Erythroblast (primary cell): ENCODE measurements at regions not wholly inside any gene's neighbourhood (a gene's known extent, or its start where the extent isn't known, plus 50 kb on each side); places are given as distances from the start of the nearest gene placed in this dataset.
A peak's percentile ranks its signal among the peaks of the same experiment; 100 is the strongest.
"Not testable (repeated sequence)": the region's sequence is repeated elsewhere in the genome, so short reads cannot be mapped to it uniquely, and the experiment has no call there.

ENCODE experiments used
- DNase-seq, 2 experiments: peaks; one replicate each; lab custom pipeline; 2025; lab: John Stamatoyannopoulos, UW
- GATA1 ChIP-seq: IDR thresholded peaks from 2 replicates; pipeline ENCODE4 v1.6.1; 2011; ENCODE audit warnings: low read depth, mild to moderate bottlenecking, control low read depth, low read length, moderate library complexity
- POLR2A ChIP-seq: IDR thresholded peaks from 2 replicates; pipeline ENCODE4 v1.6.1; 2011; ENCODE audit warnings: mild to moderate bottlenecking, low read length

DNA sequence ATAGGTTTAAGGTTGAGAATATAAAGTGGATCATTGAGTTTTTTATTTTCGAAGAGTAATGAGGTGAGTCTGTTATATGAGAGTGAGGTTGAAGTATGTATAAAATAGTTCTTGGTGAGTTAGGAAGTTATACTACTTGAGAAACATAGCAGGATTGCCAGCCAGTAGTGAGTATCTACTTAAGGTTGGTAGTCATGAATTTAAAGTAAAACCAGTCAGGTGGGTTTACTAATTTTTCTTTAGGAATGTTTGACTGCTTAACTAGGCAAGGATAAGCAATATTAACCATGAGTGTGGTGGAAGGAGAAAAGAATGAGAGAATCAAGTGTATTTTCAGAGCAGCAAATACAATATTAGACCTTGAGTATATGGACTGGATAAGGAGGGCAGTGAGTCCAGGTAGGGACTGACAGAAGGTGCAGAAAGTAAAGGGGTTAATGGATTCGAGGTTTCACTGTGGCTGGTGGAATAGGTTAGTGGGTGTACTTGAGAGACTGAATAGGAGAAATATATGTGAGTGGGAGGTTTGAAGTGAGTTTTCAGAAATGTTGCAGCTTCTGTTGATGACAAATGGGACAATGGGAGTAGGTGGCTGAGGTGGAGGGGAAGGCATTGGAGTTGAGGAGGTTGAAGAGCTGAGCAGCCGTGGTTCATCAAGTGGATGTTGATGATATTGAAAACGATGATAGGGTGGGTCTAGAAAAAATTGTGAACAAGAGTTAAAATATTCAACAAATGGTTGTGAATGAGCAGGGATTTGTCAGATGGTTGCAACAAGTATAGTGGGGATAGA, 232.5 kb upstream of the ASCC3 start:
- no peak for DNase-seq
- no peak for TF ChIP-seq GATA1
- TF ChIP-seq POLR2A, result no peak

DNA sequence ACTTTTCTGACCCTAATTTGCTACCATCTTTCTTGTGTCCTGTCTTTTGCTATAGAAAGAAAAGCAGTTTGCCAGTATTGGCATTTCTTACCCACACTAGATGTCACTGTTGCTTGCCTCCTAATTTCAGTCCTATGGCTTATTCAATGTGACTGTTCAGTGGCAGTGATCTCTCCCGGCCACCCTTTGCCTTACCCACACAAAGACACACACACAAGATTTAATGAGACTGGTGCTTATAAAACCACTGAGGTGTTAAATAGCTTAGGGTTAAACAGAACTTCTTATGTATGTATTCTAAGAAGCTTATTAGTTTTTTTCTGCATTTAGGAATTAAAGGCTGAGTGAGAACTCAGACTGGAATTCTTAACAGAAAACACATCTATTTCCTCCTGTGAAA, 233.6 kb upstream of the ASCC3 start:
- TF ChIP-seq POLR2A, result no peak
- no peak for TF ChIP-seq GATA1
- peak; percentile 2 to 3 for DNase-seq

DNA sequence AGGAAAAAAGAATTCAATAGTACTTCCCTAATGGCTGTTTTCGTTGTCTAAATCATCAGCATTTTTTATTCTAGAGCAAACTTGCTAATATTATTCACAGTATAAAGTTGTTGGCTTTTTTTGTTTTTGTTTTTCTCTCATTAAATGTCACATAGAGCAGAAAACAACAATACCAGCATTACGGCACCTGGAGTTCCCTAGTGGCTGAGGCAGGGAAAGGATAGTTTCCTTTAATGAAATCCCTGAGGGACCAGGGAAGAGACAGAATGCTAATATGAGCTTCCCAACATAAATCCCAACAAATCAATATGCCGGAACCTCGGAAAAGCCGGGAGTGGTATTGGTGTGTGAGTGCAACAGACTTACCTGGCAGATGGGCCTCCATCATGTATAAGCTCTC, 235.2 kb upstream of the ASCC3 start:
- TF ChIP-seq POLR2A, result no peak
- DNase-seq, result no peak

DNA sequence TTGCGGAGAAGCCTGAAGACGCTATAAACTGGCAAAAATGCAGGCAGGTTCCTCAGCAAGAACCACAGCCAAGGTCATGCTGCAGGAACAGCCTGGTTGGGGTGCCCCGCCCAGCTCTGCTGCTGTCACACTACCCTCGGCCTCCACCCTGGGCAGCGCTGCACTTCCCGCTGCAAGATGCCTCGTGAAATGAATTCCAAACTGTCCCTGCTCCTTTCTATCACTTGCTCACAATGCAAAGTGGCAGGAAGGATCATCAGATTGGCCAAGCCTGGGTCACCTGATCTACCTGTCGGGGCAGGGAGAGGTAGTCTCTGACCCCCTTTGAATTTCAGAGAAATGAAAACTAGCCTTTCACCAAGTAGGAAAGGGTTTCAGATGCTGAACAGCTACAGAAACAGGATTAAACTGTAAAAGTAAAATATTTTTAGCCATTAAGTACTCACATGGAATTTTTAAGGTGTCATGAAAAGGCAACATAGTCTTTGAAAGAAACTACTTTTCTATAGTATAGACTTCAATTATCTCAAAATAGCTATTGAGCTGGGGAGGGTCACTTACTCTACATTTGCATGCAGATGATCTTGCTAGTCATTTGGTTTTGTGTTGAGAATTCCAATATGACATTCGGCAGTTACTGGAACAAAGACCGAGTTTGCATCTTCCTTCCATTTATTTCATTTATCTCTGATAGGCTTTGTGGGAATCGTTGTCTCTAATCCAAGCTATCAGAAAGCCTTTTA, 236.4 kb upstream of the ASCC3 start:
- TF ChIP-seq POLR2A (no peak), GATA1 (no peak)
- no peak for DNase-seq

DNA sequence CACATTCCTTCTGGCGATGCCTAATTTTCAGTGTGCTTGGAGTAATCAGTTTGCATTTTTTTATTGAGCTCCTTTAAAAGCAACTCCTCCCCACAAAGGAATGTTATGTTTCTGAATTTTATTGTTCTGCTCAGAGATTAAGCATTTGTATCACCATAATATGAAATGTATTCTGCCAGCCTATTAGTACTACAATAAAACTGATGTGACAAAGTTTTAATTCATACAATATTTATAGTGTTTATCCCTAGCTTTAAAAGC, 236.9 kb upstream of the ASCC3 start:
- TF ChIP-seq GATA1, result no peak
- TF ChIP-seq POLR2A, result no peak

DNA sequence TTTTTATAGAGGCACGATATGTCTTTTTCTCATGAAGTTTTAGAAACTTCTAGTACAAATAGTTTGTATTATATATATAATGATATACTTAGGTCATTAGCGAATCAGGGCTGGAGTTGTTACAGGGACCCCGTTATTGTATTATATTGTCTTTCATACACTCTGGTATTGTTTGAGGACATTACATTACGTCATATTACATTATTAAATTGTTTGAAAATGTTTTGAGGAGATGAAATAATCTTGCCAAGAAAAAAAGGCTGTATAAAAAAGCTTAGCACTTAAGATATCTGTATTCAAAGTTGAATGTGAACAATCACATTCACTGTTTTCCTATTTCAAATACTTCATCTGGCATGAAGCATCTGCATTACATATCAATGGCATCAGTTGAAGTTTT, 239.6 kb upstream of the ASCC3 start:
- no peak for DNase-seq
- TF ChIP-seq GATA1 (no peak), POLR2A (no peak)

More for the DNA sequence above, 236.9 kb upstream of the ASCC3 start:
- DNase-seq, result no peak

DNA sequence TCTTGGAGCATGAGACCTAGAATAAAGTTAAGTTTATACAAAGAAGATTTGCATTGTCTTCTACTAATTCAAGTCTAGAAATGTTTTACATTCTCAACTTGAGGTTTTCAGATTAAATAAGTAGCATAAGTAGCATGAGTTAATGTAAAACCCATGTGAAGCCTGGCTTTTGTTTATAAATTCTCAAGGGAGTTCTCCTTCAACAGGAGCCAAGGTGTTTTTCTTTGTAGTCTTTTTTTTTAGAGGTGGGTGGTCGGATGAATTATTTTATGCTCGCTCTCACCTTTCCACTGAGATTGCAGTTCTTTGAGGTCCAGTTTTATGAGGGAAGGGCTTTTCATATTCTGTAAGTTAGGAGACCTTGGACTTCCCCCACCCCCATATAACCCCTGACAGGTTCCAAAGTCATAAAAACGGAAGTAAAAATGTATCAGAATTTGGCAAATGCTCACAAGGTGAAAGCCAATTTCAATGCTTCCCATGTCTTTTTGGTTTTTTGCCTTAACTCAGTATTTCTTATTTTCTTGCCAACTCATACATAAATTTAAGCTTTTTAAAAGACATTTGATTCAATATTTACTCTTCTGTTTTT, 244.3 kb upstream of the ASCC3 start:
- no peak for DNase-seq
- no peak for TF ChIP-seq GATA1
- TF ChIP-seq POLR2A, result no peak

DNA sequence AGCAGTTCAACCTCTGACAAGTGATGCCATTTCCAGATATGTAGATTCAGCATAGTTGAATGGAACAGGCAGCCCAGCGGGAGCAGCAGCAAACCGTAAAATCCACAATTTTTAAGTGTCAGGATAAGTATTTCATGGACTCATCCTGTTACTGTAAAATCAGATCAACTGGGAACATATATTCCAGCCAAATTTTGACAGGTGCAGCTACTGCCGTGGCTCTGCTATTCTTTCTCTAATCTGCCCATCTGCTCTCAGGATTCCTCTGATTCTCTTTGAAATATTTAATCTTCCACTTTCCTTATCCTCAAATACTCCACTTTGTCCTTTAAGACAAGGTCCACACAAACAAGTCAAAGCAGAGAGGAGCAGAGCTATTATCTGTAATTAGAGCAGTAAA, 245.4 kb upstream of the ASCC3 start:
- no peak for DNase-seq
- TF ChIP-seq GATA1 (no peak), POLR2A (no peak)

DNA sequence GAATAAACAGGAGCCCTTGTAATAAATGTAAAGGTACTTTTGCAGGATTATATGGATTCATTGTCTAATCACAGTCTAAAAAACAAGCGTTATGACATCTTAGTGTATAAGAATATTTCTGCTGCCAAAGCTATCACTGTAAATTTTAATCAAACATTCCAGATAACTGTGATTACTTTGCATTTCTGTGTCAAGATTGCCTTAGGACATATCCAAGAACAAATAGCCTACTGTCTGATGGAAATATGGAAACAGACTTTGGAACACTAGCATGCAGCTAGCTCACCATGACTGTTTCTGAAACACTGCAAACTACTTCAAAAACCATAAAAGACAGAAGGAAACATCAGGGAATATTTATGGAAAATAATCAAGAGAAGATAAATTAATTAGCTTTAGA, 248.7 kb upstream of the ASCC3 start:
- TF ChIP-seq GATA1 (no peak), POLR2A (no peak)
- DNase-seq, result no peak

DNA sequence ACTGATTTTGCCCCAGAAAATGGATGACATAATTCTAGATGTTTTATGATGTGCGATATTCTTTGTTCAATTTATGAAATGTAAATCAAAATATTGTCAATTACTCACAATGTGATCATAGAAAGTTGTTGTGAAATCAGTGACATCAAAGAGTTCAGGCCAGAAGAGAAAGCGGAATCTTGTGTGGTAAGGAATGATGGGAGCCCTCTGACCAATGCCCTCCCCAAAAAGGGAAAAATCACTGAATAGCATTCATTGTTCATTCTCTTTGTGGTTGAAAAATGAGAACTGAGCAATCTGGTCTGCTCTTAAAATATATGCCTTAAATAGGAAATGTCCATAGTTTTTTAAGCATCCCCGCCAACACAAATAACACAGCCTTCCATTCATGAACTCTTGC, 247.1 kb upstream of the GRIK2 start:
- DNase-seq, result no peak
- TF ChIP-seq GATA1 (no peak), POLR2A (no peak)

DNA sequence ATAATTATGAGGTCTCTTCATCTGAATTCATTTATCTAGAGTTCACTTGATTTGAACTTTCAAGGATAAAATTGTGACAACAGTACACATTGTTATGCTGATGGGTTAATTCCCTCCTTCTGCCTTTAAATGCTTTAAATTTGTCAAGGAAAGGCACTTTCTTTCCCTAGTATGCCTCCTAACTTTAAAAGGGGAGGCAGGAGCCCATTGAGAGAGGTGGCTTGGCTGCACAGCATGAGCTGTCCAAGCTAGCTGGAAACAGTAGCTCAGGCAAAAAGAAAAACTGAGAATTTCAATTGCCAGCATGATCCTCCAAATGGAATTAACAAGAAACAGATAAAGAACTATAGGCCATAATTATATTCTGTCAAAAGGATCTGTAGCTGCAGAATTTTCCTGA, 243.3 kb upstream of the GRIK2 start:
- no peak for DNase-seq
- TF ChIP-seq POLR2A (no peak), GATA1 (no peak)

DNA sequence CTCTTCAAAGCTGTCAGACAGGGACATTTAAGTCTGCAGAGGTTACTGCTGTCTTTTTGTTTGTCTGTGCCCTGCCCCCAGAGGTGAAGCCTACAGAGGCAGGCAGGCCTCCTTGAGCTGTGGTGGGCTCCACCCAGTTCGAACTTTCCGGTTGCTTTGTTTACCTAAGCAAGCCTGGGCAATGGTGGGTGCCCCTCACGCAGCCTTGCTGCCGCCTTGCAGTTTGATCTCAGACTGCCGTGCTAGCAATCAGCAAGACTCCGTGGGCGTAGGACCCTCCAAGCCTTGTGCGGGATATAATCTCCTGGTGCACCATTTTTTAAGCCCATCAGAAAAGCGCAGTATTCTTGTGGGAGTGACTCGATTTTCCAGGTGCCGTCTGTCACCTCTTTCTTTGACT, 235.9 kb upstream of the GRIK2 start:
- DNase-seq, result not testable (repeated sequence)

DNA sequence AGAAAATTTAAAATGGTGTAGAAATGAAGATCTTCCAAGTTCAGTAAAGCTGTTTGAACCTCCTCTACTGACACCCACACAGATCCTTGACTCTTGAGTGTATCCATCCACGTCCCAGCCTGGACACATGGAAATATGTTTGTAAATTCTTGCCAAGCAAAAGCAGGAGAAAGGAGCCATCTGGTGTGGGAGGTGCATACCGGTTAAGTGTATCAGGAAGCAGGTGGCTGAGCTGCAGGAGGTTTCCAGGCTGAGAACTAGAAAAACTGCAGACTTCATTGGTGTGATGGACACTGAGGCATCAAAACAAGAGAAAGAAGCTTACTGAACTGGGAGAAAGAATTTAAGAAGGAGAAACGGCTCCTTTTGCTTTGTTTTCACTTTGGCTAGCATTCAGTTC, 229.9 kb upstream of the GRIK2 start:
- TF ChIP-seq POLR2A (no peak), GATA1 (no peak)
- no peak for DNase-seq

DNA sequence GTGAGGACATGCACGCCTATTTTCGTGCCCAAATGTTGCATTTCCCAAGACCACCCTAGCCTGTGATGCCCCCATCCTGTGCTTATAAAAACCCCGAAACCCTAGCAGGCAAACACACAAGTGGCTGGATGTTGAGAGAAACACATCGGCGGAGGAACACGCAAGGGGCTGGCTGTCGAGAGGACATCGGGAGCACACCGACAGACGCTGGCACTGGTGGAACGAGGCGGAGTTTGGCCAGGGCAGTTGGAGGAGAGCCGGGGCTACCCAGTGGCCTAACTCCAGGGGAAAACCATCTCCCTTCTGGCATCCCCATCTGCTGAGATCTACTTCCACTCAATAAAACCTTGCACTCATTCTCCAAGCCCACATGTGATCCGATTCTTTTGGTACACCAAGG, 225.9 kb upstream of the GRIK2 start:
- DNase-seq, result no peak
- TF ChIP-seq POLR2A (no peak), GATA1 (no peak)

DNA sequence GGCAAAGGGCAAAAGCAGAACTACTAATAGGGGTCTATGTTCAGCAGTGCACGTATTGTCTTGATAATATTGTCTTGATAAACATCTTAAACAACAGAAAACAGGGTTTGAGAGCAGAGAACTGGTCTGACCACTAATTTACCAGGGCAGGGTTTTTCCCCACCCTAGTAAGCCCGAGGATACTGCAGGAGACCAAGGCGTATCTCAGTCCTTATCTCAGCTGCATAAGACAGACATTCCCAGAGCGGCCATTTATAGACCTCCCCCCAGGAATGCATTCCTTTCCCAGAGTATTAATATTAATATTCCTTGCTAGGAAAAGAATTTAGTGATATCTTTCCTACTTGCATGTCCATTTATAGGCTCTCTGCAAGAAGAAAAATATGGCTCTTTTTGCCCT, 222.5 kb upstream of the GRIK2 start:
- DNase-seq, result not testable (repeated sequence)
